GM12865 (cell line): ENCODE measurements at regions not wholly inside any gene's neighbourhood (a gene's known extent, or its start where the extent isn't known, plus 50 kb on each side); places are given as distances from the start of the nearest gene placed in this dataset.
"Not testable (repeated sequence)": the region's sequence is repeated elsewhere in the genome, so short reads cannot be mapped to it uniquely, and the experiment has no call there.

Source experiments
- DNase-seq: peaks from one replicate; pipeline ENCODE4 v3.0.0; 2010; ENCODE audit warnings: low read depth
- H3K4me3 ChIP-seq: 2 replicates; pipeline ENCODE4 v1.5.1; 2011; ENCODE audit warnings: mild to moderate bottlenecking, low read depth, low read length, control low read depth
- TF ChIP-seq, protein P1 (sequence below): IDR thresholded peaks from 2 replicates; pipeline ENCODE4 v1.5.1; 2011; ENCODE audit warnings: low read length, control low read depth, low read depth, inconsistent platforms; ENCODE audit not compliant: insufficient read depth; ENCODE audit errors: missing control alignments

DNA sequence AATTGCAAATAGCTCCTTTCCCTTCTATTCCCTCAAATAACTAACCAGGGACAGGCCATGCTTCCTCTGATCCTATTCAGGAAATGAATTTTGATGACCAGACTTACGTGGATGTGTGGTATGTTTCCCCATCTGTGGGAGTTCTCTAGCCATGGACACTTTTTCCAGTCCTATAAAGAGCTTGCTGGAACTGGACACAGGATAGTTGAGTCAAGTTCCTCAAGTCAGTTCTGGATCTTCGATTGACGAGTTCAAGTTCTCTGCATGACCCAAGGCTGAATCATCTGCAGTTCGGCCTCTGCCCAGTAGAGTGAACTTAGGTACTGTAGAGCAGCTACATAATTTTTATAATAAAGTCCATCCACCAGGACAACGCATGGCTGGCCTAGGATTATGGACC lies 52.7 kb upstream of the CCND1 start:
- TF ChIP-seq, protein P1, sequence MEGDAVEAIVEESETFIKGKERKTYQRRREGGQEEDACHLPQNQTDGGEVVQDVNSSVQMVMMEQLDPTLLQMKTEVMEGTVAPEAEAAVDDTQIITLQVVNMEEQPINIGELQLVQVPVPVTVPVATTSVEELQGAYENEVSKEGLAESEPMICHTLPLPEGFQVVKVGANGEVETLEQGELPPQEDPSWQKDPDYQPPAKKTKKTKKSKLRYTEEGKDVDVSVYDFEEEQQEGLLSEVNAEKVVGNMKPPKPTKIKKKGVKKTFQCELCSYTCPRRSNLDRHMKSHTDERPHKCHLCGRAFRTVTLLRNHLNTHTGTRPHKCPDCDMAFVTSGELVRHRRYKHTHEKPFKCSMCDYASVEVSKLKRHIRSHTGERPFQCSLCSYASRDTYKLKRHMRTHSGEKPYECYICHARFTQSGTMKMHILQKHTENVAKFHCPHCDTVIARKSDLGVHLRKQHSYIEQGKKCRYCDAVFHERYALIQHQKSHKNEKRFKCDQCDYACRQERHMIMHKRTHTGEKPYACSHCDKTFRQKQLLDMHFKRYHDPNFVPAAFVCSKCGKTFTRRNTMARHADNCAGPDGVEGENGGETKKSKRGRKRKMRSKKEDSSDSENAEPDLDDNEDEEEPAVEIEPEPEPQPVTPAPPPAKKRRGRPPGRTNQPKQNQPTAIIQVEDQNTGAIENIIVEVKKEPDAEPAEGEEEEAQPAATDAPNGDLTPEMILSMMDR = no peak
- H3K4me3 ChIP-seq = no peak overlapping the region
- no peak for DNase-seq

DNA sequence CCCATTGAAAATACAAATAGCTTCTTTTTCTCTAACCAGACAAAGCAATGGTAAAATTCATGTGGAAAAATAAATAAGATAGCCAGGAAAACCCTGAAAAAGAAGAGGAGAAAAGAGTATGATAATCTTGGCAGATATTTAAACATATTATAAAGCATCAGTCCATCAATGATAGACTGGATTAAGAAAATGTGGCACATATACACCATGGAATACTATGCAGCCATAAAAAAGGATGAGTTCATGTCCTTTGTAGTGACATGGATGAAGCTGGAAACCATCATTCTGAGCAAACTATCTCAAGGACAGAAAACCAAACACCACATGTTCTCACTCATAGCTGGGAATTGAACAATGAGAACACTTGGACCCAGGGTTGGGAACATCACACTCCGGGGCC lies 50.9 kb upstream of the CCND1 start:
- not testable (repeated sequence) for DNase-seq, H3K4me3 ChIP-seq
